DMS153 treated with DMSO at 0.1 percent for 48 hours (cell line): ENCODE measurements at regions not wholly inside any gene's neighbourhood (a gene's known extent, or its start where the extent isn't known, plus 50 kb on each side); places are given as distances from the start of the nearest gene placed in this dataset.

Experiments
- DNase-seq: peaks from one replicate; lab custom pipeline; 2025; ENCODE audit not compliant: unreplicated experiment; lab: John Stamatoyannopoulos, UW

- no peak for DNase-seq
Observed at GRCh38 chr4:138759554-138759902, 256.1 kb upstream of the NOCT start.

DNA sequence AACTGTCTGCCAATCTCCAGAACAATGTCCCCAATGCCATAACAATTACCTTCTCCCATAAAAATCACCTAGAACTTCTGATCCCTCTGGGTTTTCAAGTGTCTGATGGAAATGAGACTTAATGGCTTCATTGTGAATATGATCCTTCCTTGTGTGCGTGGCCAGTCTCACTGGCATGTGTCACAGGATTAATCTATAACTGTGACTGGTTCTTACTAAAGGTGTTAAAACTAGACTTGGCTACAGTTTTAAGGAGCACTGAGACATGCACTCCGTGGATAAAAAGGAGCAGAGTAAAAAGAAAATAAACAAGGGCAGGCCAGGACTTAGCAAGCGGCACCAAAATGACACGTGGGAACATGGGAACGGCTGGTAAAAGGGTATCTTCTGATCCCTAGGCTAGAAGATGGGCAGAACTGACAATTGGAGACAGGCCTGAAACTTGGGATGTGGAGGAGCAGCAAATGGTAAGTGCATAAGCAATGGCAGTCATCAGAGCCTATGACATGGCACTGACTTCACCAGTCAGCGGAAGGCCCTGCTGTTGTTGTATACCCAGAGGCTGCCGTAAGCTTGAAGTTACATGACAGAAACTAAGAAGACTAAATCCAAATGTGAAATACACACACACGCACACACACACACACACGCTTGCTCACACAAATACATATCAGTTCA is 256.6 kb upstream of the NOCT start:
- no peak for DNase-seq

- DNase-seq: no peak
Observed at GRCh38 chr4:138758196-138758595, 257.4 kb upstream of the NOCT start.

- DNase-seq: no peak
Observed at GRCh38 chr4:138757432-138757831, 258.1 kb upstream of the NOCT start.

- no peak for DNase-seq
Observed at GRCh38 chr4:138756519-138756918, 259.1 kb upstream of the NOCT start.

DNA sequence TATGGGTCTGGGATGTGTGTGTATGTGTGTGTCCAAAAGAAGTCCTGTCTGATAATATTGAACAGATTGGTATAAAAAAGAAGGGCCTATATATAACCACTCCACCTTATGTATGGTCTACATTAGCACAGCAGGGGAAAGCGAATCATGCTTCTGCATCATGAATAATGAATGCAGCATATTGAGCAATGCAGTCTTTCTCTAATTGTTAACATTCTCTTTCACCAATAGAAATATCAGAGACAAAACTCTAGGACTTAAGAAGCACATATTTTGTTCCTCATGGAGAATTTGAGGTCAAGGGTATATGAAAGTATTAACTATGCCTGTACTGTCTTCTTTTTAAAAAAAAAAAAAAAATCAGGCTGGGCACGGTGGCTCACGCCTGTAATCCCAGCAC is 264.3 kb upstream of the NOCT start:
- no peak for DNase-seq

GRCh38 chr4:138749303-138749702 is 266.3 kb upstream of the NOCT start:
- no peak for DNase-seq

DNA sequence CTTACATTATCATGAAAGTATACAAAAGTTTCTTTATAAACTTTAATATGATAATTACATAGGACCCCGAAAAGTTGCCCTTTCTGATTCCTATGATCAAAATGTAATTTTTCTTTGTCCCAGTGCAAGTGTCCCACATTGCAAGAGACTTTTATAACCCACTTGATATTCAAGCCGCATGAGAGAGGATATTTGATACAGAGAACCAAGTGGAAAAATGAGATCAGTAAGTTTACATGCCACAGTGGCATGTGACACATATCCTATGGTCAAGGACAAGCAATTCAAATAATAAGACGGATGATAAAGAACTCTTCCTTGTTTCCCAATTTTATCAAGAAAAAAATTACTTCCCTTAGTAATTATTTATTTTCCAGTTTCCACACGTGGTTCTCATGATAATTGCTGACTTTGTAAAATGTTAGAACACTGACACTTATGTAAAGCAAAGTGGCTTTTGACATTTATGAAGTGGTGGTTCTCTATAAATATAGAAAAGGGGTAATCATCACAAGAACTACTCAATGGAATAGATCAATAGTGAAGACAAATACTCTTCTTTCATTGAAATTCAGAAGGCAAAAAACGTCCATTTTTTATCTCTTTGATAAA is 273.7 kb upstream of the NOCT start:
- no peak for DNase-seq

GRCh38 chr4:138740816-138741745 is 274.5 kb upstream of the NOCT start:
- DNase-seq: no peak

GRCh38 chr4:138736362-138736761 is 279.2 kb upstream of the NOCT start:
- no peak for DNase-seq

DNA sequence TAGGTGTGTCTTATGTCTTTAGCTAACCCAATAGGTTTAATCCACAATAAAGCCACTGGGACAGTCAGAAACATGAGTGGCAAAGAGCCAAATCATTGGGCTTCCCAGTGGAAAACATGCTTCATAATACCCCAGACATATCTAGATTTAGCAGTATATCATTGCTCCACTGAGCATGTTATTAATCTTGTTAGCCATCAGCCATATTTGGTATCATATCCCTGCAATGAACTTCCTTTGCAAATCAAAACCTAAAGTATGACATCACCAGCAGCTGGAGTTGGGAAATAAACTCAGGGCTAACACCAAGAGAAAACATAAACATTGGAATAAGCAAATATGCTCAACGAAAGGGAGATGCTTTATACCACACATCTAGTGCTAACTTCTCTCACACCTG is 280.8 kb upstream of the NOCT start:
- no peak for DNase-seq

DNA sequence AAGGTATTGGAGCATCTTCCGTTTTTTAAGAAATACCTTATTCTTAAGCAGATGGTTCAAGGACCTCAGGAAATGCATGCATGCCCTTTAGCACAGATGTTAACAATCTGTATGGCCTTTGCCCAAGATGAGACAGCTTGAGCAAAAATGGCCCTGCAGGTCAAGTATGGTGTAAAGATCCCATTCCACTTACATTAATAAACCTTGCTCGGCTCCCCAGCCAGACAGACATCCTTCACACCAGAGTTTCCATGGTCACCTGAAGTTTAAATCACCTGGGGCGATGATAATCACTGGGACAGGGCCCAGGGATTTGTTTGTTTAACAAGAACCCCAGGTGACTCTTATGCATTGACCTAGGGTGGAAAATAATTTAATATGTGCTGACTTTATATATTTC is 287.0 kb upstream of the NOCT start:
- DNase-seq: no peak

GRCh38 chr4:138727731-138728130 is 287.9 kb upstream of the NOCT start:
- DNase-seq: no peak

GRCh38 chr4:138724530-138724929 is 291.1 kb upstream of the NOCT start:
- no peak for DNase-seq

DNA sequence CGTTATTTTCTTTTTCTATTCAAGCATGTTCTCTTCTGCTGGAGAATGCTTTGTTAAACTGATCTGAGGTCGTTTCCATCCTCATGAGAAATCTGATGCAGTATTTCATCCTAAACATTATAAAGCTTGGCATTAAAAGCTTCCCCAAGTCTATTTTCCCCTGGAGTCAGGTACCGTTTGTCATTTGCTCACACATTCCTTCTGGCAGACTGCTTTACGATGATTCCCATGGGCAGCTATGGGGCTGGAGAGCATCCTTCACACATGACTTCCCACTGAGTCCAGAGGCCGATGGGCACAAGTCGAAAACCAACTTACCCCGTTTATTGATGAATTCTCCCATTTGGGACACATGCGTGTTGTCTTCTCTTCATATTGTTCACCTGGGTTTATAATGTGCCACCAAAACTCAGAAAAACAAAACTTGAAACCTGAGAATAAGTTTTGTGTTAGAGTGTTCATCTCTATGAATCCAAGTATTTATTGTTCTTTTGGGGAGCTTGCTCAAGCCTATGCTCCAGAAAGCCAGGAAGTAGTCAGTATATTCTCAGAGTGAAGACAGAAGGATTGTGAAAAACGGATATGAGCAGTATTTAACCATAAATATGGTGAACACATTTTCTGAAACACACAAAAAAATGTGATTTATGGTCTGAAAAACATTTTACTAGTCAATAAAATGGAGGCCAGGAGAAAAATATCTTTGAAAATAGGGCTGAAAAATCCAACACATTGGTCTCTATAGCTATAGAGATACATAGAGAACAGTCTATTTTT is 298.8 kb upstream of the NOCT start:
- no peak for DNase-seq

GRCh38 chr4:138710297-138710696 is 305.3 kb upstream of the NOCT start:
- no peak for DNase-seq

DNA sequence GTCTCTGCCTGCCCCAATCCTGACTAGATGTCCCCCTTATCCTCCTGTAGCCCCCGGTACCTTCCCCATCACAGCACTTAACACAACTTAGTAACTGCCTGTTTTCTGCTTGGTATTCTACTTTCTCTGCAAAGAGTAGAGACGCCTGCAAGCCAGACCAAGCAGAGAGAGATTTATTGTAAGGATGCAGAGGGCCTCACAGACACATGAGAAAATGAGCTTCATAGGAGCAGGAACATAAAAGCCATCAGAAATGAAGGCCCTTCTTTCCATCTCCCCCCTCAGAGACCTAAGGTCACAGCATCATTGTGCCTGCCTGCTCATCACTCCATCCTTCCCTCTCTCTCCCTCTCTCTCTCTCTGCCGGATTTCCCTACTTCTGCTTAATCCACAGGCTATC is 305.7 kb upstream of the NOCT start:
- DNase-seq: no peak

- no peak for DNase-seq
Observed at GRCh38 chr4:138707746-138708677, 307.6 kb upstream of the NOCT start.

DNA sequence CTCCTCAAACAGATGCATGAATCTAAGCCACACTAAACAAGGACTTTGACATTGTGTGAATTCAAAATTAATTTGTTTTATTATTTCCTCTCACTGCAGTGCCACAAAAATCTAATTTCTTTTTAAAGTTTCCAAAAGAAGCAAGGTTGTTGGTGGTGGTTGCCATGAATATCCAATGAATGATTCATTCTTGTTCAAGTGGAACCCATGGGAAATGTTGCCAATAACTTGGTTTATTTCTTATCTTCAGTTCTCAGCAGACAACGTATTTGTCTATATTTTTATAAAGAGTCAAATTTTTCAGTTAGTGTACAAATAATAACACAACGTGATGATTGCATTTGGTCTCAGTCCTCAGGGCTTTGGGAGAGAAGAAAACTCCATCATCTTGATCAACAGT is 309.4 kb upstream of the NOCT start:
- no peak for DNase-seq

DNA sequence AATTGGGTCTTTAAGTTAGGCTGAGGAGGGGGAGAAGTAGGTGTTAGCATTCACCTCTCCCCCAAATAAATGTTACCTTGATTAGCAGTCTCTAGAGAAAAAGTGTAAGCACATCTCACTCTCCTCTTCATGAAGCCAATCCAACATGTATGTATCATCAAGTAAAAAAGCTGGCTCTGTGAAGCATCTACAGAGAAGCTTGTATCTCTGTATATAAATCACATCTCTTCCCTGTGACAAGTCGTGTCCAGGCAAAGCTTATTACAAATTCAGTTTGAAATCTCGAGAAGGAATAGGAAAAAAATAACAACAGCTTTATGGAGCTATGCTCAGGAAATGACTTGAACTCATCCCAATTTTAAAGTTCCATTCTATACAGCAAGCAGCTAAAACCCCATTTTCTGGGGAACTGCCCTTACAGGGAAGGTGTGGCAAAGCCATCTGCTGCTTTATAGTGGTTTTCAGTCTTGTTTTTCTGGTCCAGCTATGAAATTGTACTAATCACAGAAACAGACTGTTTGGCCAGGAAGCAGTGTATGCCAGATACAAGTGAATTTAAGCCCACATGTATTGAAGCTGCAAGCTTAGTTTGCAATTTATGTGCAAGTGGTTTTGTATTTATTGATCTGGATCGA is 313.3 kb upstream of the NOCT start:
- no peak for DNase-seq
